ENCODE measurements at regions not wholly inside any gene's neighbourhood (a gene's known extent, or its start where the extent isn't known, plus 50 kb on each side); places are given as distances from the start of the nearest gene placed in this dataset.

GRCh38 chr17:71145486-71145885, 975.3 kb upstream of the SOX9 start:
- no peak for TF ChIP-seq CTCF (IDR thresholded peaks at IDR 0.05)
- TF ChIP-seq EZH2 (IDR thresholded peaks at IDR 0.05; ENCODE audit: borderline replicate concordance, insufficient read depth, low read depth, low read length, poor library complexity, severe bottlenecking) = no peak

Measured in B cell (primary cell).